ENCODE measurements at regions not wholly inside any gene's neighbourhood (a gene's known extent, or its start where the extent isn't known, plus 50 kb on each side); places are given as distances from the start of the nearest gene placed in this dataset.

GRCh38 chr12:75882421-75882820 is 149.2 kb downstream of the PHLDA1 start:
- no peak for TF ChIP-seq CTCF (IDR thresholded peaks at IDR 0.05)
- no peak for TF ChIP-seq SMC3 (IDR thresholded peaks at IDR 0.05; ENCODE audit: low read depth, low read length)
- TF ChIP-seq, protein P1, sequence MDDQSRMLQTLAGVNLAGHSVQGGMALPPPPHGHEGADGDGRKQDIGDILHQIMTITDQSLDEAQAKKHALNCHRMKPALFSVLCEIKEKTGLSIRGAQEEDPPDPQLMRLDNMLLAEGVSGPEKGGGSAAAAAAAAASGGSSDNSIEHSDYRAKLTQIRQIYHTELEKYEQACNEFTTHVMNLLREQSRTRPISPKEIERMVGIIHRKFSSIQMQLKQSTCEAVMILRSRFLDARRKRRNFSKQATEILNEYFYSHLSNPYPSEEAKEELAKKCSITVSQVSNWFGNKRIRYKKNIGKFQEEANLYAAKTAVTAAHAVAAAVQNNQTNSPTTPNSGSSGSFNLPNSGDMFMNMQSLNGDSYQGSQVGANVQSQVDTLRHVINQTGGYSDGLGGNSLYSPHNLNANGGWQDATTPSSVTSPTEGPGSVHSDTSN (IDR thresholded peaks at IDR 0.05): no peak
- TF ChIP-seq GATA2 (CRISPR knock-in tag; IDR thresholded peaks at IDR 0.05): no peak
- TF ChIP-seq EZH2phosphoT487 (IDR thresholded peaks at IDR 0.05; ENCODE audit: borderline replicate concordance, low read depth): no peak
- no peak for TF ChIP-seq MAX (IDR thresholded peaks at IDR 0.05; ENCODE audit: low read depth)
- TF ChIP-seq RAD21 (IDR thresholded peaks at IDR 0.05; ENCODE audit: low read length): no peak
- TF ChIP-seq FOXM1 (IDR thresholded peaks at IDR 0.05; ENCODE audit: low read depth): no peak
- TF ChIP-seq TEAD4 (IDR thresholded peaks at IDR 0.05; ENCODE audit: borderline replicate concordance, insufficient read depth): no peak
- TF ChIP-seq ELF1 (IDR thresholded peaks at IDR 0.05): no peak
- no peak for TF ChIP-seq GABPA (IDR thresholded peaks at IDR 0.05; ENCODE audit: low read depth)
